Nephron progenitor cell (in vitro differentiated cells): ENCODE measurements at regions not wholly inside any gene's neighbourhood (a gene's known extent, or its start where the extent isn't known, plus 50 kb on each side); places are given as distances from the start of the nearest gene placed in this dataset.

Experiments
- DNase-seq: peaks from one replicate; pipeline ENCODE4 v3.0.0; 2021
- H3K27ac Mint-ChIP-seq: 2 replicates; pipeline ENCODE4 v1.8.0; 2021; ENCODE audit warnings: mild to moderate bottlenecking, moderate library complexity, mixed read lengths
- H3K27me3 Mint-ChIP-seq: 2 replicates; pipeline ENCODE4 v1.8.0; 2021; ENCODE audit warnings: mild to moderate bottlenecking, low read depth, mixed read lengths; ENCODE audit not compliant: poor library complexity
- H3K36me3 Mint-ChIP-seq: 2 replicates; pipeline ENCODE4 v1.8.0; 2021; ENCODE audit warnings: low read depth, mixed read lengths
- H3K4me1 Mint-ChIP-seq: 2 replicates; pipeline ENCODE4 v1.8.0; 2021; ENCODE audit warnings: mixed read lengths
- H3K4me3 Mint-ChIP-seq: 2 replicates; pipeline ENCODE4 v1.8.0; 2021; ENCODE audit warnings: mild to moderate bottlenecking, moderate library complexity, mixed read lengths
- H3K9me3 Mint-ChIP-seq: 2 replicates; pipeline ENCODE4 v1.8.0; 2021; ENCODE audit warnings: mild to moderate bottlenecking, moderate library complexity, mixed read lengths
- CTCF ChIP-seq: fragments of 200-600 bp; sonication (generic); IDR thresholded peaks from 2 replicates; pipeline ENCODE4 v1.5.0; 2021; ENCODE audit warnings: antibody characterized with exemption

- no peaks in the 10 kb centered on the region for H3K9me3 Mint-ChIP-seq
- no peaks in the 10 kb centered on the region for H3K36me3 Mint-ChIP-seq
- H3K4me3 Mint-ChIP-seq = no peak overlapping the region
- no peak for TF ChIP-seq CTCF
- no peak overlapping the region for H3K27ac Mint-ChIP-seq
- no peak for DNase-seq
- H3K27me3 Mint-ChIP-seq = no peaks in the 10 kb centered on the region
- peaks cover 13% of the 10 kb centered on the region for H3K4me1 Mint-ChIP-seq
Measured at GRCh38 chr2:7448578-7449264, 531.5 kb downstream of the RNF144A start.

GRCh38 chr2:7449298-7449697 is 532.1 kb downstream of the RNF144A start:
- no peak for TF ChIP-seq CTCF
- Mint-ChIP-seq H3K9me3 (no peaks in the 10 kb centered on the region), H3K27ac (no peak overlapping the region), H3K27me3 (no peaks in the 10 kb centered on the region), H3K4me3 (no peak overlapping the region), H3K4me1 (peaks cover 13% of the 10 kb centered on the region), H3K36me3 (no peaks in the 10 kb centered on the region)
- no peak for DNase-seq

- H3K36me3 Mint-ChIP-seq = no peaks in the 10 kb centered on the region
- no peak overlapping the region for H3K27ac Mint-ChIP-seq
- no peak for DNase-seq
- H3K4me3 Mint-ChIP-seq = no peak overlapping the region
- no peaks in the 10 kb centered on the region for H3K9me3 Mint-ChIP-seq
- TF ChIP-seq CTCF = no peak
- H3K4me1 Mint-ChIP-seq = peaks cover 13% of the 10 kb centered on the region
- H3K27me3 Mint-ChIP-seq = no peaks in the 10 kb centered on the region
Measured at GRCh38 chr2:7450188-7450832, 533.1 kb downstream of the RNF144A start.

- Mint-ChIP-seq H3K27ac (no peak overlapping the region), H3K9me3 (no peaks in the 10 kb centered on the region), H3K4me3 (no peak overlapping the region), H3K4me1 (peaks cover 13% of the 10 kb centered on the region), H3K36me3 (no peaks in the 10 kb centered on the region), H3K27me3 (no peaks in the 10 kb centered on the region)
- no peak for DNase-seq
- TF ChIP-seq CTCF = no peak
Measured at GRCh38 chr2:7450833-7451190, 533.6 kb downstream of the RNF144A start.

- Mint-ChIP-seq H3K27ac (peak overlapping the region; percentile 38), H3K4me1 (peaks cover 23% of the 10 kb centered on the region), H3K36me3 (no peaks in the 10 kb centered on the region), H3K9me3 (no peaks in the 10 kb centered on the region), H3K4me3 (no peak overlapping the region), H3K27me3 (no peaks in the 10 kb centered on the region)
- DNase-seq = no peak
- no peak for TF ChIP-seq CTCF
Measured at GRCh38 chr2:7452110-7452876, 535.1 kb downstream of the RNF144A start.
